GM21576 (cell line): ENCODE measurements at regions not wholly inside any gene's neighbourhood (a gene's known extent, or its start where the extent isn't known, plus 50 kb on each side); places are given as distances from the start of the nearest gene placed in this dataset.
"Not testable (repeated sequence)": the region's sequence is repeated elsewhere in the genome, so short reads cannot be mapped to it uniquely, and the experiment has no call there.

Experiments
- ATAC-seq: cut with Tn5 transposase; IDR thresholded peaks from one replicate; pipeline ENCODE4 v1.9.1; 2021; ENCODE audit warnings: mild to moderate bottlenecking, moderate library complexity; ENCODE audit not compliant: unreplicated experiment

DNA sequence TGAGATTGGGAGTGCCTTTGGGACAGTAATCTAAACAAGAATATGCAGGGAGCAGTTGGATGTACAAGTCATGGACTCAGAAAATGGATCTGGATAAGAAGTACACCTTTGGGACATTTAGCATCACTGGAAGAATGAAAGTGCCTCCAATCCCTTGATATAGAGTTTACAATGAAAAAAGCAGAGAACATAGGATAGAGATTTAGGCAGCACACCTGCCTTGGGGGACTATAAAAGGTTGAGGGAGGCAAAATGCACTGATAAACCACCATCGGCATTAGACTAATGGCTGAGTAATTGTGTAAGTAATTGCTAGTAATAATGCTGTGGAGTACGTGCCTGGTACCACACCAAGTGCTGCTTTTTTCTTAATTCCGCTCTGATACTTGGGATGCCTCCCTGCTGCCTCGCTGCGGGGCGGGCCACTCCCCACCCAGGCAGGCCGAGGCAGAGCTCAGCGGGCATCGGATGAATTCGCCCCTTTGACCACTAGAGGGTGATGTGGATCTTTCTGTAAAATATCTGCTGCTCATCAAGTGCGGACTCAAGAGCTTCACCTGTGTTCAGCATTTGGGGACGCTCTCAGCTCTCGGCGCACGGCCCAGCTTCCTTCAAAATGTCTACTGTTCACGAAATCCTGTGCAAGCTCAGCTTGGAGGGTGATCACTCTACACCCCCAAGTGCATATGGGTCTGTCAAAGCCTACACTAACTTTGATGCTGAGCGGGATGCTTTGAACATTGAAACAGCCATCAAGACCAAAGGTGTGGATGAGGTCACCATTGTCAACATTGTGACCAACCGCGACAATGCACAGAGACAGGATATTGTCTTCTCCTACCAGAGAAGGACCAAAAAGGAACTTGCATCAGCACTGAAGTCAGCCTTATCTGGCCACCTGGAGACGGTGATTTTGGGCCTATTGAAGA, 99.9 kb downstream of the ANKRD18B start:
- peak; percentile 72 for ATAC-seq

DNA sequence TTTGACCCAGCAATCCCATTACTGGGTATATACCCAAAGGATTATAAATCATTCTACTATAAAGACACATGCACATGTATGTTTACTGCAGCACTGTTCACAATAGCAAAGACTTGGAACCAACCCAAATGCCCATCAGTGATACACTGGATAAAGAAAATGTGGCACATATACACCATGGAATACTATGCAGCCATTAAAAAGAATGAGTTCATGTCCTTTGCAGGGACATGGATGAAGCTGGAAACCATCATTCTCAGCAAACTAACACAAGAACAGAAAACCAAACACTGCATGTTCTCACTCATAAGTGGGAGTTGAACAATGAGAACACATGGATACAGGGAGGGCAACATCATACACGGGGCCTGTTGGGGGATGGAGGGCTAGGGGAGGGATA, 104.3 kb downstream of the ANKRD18B start:
- ATAC-seq: not testable (repeated sequence)

DNA sequence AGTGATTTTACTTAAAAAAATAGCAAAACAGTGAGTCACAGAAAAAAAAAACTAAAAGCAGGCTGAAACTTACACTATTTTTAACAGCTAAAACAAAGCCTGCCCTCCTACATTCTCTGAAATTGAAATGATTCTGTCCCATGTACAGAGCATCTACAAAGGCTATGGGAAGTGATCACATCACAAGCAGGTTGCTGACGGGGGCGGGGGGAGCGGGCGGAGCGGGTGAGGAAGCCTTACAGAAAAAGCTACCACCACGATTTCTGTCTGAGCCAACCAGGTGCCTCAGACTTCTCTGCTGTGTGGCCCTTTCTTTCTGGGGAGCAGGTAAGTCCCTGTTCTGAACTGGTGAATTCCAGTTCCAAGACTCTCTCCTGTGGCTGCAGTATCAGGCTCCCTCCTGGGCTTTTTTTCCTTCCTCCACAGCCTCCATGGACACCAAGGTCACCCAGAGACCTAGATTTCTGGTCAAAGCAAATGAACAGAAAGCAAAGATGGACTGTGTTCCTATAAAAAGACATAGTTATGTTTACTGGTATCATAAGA, 104.9 kb downstream of the ANKRD18B start:
- no peak for ATAC-seq

DNA sequence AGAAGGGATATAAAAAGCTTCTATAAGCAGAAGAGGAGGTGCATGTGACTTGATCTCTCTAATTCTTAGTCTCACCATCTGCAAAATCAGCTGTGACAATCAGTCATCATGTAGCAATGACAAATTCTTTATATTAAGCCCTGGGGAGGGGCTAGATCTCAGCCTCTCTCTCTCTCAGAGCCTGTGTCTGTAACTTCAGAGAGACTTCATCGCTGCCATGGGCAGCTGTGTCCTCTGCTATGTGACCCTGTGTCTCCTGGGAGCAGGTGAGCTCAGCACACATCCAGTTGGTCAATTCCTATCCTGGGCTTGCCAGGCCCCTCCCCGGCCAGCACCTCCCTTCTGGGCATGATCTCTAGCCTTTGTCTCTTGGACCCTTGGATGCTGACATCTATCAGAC, 109.6 kb downstream of the ANKRD18B start:
- no peak for ATAC-seq

DNA sequence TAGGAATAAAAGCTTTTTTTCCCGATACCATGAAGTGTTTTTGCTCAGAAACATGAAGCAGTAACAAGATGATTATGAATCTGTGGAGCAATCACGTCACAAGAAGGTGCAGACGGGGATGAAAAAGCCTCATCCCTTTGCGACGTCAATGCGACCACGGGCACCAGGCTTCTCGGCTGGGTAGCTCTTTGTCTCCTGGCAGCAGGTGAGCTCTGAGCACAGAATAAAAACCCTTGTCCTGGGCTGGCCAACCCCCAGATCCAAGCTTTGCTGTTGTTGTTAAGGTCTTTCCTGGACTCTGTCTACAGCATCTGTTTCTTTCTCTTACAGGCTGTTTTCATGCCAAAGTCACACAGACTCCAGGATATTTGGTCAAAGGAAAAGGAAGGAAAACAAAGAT, 113.8 kb downstream of the ANKRD18B start:
- no peak for ATAC-seq

DNA sequence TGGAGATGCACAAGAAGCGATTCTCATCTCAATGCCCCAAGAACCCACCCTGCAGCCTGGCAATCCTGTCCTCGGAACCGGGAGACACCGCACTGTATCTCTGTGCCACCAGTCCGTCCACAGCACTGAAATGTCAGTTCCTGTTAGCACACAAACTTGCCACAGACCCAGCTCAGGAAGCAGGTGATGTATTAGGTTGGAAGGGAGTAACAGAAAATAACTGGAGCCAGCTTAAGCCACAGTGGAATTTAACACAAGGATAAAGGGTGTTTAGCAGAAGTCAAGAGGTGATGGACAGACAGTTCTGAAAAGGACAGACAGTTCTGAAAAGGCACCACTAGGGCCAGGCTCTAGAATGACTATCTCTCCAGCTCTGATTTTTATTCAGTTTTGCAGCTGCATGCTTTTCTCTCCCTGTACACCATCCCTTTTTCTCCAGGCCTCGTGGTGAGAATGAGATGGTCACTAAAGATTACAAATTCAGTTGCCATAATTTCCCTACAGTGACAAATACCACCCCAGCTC, 114.4 kb downstream of the ANKRD18B start:
- ATAC-seq: no peak

DNA sequence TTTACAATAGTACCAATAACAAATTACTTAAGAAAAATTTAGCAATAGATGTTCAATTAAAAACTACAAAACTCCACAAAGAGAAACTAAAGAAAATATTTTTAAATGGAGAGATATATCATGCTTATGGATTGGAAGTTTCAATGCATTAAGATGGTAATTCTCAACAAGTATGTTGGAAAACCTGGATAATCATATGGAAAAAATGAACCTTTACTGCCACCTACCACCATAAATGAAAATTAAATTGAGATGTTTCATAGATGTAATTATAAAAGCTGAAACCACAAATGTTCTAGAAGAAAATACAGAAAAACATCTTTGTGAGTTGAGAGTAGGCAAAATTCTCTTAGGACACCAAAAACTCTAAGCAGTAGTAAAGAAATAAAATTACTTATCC, 121.7 kb downstream of the ANKRD18B start:
- no peak for ATAC-seq

DNA sequence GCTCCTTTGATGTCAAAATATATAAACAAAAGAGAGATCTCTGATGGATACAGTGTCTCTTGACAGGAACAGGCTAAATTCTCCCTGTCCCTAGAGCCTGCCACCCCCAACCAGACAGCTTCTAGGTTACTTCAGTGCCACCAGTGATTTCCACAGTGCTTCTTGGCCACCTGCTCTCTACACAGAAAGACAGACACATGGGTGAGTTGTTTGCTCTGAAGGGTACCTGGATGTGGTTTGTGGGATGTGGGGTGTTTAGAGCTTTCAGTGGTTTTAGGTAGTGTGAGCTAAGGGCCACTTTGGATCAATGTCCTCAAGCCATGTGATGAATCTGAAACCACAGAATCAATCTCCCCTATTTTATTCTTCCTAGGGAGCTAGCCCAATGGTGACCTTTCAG, 125.4 kb downstream of the ANKRD18B start:
- no peak for ATAC-seq

DNA sequence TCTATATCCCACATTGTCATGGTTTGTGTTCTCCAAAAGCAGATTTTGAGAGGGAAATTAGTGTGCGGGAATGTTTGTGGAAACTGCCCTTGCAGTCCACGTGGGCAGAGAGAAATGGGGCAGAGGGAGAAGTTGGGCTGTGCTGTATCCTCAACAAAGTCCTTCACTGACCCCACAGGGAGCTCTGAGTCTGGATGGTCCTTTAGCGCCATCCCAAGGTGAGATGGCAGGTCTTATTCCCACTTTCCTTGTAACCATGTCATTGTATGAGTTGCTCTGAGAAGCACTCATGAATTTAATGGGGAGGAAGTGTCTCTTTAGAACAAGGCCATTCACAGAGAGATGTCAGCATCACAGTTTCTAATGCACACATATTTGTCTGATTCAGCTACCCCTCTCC, 127.1 kb downstream of the ANKRD18B start:
- ATAC-seq: no peak

DNA sequence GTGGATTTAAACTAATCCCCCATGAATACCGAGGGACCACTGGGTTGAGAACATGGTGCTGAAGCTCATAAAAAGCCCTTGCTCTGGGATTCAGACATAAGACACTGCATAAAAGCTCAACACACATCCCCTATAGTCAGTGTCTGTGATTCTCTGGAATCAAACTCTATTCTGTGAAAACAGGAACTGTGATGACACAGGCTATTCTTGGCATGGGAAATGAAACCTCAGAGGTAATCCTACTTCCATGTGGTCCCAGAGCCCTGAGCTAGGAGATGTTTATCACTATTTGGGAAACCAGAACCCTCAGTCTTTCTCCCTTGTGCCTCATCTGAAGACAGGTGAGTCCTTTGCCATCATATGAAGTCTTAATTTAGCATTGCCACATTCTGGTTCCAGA, 135.4 kb upstream of the PRSS3 start:
- no peak for ATAC-seq

DNA sequence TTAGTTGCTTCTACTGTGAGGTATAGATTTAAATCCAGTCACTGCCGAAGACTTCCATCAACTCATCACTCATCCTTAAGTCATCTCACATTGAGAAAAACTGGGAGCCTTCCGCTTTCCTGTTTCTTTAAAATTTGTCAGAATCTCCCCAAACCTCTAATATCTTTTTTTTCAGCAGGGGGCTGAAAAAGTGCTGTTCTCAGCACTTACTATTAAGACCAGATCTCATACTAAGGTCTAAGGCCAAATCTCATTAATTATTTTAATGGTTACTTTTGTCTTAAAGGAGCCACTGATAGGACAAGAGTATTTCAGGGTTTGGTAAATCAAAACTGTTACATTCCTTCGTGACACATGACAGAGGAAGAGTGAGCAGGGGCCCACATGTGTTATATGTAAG, 134.6 kb upstream of the PRSS3 start:
- no peak for ATAC-seq

DNA sequence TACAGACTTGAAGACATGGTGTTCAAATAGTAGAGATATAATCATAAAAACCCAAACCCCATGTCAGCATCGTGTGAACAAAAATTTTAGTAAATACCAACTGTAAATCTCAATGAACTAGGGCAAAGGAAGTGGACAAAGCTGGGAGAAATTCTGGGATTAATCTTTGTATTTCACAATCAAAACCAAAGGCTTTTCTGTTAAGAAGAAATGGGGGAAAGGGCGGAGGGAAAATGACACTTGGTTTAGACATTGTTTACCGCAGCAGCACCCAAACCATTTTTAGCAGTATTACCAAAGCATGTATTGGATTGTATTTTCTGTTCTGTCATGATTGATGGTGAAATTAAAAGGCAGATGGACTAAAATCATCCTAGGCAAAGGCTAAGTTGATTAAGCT, 134.2 kb upstream of the PRSS3 start:
- ATAC-seq: no peak

DNA sequence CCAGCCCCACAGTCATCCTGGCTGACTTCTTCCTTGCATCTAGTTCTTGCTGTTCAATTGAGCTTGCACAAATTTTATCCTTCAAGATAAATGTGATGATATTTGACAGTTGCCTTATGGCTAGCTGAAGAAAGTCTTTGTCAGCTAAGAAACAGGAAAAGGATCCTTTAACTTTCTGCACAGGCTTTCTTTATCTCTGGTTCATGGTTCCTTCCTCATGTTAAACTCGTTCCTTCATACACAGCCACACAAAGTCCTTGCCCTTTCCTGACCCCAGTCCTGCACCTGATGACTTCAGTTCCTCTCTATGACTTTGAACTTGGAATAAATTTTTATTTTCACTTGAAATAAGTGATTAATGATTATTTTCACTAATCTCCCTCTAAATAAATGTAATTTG, 132.5 kb upstream of the PRSS3 start:
- no peak for ATAC-seq

DNA sequence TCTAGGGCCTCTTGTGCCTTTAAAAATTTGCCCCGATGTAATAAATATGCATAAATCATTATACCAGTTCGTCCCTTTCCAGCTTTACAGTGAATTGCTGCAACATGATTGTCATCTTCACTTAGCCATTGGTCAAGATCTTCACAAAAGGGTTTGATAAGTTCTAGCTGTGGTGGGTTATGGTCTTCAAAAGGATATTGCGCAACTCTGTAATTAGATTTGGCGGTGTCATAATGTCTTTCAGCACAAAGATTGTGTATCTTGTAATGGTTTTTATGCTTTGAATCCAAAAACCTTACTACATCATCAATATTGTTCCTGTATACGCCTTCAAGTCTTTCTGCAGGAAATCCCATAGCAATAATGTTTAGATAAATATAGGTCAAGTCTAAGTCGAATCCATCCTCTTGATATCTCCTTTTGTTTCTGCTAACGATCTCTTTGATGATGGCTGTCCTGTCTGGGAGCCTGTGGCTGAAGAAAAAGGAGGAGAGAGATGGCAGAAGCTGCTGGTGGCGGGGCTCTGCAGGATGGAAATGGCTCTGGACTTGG, 119.1 kb upstream of the PRSS3 start:
- not testable (repeated sequence) for ATAC-seq

DNA sequence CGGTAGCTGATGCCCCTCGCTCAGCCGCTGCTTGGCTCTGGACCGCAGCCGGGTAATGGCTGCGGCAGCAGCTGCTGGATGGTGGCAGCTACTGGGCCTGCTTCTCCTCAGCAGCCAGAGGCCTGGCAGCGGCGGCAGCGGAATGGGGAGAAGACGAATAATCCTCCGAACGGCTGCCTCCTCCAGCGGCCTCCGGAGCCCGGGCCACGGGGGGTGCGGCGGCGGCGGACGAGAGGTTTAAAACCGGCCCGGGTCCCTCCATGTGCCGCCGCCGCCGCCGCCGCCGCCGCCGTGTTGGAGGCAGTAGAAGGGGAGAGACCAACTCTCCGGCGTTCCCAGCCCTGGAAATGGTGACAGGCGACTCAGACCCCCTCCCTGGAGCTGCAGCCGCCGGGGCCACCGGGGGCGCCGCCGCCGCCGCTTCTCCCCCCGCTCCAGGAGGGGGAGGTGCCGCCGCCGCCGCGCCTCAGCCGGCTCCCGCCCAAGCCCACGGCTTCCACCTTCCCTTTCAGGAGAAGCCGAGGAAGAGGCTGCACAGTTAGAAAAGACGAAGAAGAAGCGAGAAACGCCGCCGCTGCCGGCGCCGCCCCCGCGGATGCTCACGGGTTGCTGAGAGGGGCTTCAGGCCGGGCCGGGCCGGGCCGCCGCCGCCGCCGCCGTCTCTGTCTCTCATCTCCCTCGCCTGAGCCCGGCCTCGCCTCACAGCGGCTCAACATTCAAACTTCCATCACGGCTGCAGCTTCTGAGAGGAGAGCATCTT, 118.4 kb upstream of the PRSS3 start:
- ATAC-seq: no peak

DNA sequence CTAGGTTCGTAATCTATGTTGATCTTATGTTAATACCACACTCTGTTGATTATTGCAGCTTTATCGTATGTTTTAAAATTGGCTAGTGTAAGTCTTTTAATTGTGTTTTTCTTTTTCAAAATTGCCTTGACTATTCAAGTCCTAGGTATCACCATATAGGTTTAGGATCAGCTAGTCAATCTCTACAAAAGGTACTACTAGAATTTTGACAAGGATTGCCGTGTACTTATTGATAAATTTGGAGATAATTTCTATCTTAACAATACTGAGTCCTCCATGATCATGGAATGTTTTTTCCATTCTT, 117.9 kb upstream of the PRSS3 start:
- ATAC-seq: no peak

DNA sequence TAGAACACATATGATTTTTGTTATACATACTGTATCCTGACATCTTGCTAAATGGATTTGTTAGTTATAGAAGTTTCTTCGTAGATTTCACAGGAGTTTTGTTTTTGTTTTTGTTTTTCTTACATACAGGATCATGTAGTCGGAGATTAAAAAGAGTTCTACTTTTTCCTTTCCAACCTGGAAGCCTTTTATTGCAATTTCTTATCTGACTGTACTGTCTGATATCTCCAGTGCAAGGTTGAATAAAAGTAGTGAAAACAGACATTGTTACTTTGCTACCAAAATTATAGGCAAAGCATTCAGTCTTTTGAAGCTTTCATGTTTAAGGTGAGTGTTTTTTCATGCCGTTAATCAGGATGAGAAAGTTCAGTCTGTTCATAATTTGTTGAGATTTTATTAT, 117.4 kb upstream of the PRSS3 start:
- no peak for ATAC-seq

DNA sequence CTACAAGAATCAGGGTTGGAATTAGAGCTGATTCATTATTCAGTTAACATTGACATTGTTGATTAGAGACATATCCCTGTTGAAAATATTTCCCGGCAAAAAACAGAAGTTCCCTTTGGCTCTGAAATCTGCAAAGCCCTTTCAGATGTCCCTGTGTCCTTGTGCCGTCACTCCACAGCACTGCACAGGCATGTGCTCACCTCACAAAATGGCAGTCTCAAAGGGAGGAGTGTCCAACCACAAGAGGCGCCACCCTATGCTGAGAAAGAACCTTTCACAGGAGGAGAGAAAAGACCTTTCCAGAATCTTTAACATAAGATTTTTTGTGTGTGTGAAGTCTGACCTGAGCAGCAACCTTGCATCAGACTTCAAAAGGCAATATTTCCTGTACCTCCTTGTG, 112.8 kb upstream of the PRSS3 start:
- no peak for ATAC-seq

DNA sequence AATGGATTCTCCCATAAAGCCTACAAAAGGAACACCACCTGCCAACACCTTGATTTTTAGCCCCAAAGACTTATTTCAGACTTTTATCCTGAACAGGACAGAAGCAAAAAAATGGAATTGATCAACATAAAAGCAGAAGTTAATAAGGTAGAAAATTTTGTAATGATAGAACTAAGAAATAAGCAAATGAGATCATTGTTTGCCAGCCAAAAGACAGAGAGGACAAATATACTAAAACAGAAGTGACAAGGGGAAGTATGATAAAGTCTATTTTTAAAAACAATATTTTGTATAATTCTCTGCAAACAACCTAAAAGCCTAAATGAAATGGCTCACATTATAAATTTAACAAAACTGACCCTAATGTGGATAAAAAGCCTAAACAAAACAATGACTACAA, 110.5 kb upstream of the PRSS3 start:
- ATAC-seq: no peak

DNA sequence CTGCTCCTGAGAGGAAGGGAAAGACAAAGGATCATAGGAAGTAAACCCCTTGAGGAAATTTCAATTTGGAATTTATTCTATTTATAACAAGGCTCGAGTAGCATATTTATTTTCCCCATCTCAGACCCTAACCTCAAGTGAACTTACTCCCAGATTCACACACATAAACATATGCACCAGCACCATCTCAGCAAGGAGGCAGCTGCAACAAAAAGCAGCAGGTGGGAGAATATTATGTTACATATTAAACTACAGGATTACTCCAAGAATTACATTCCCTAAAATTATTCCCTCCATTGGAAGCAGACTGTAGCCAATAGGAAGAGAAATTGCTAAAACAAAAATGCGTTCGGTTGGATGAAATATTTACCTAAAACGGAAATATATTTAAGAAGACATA, 108.4 kb upstream of the PRSS3 start:
- no peak for ATAC-seq

DNA sequence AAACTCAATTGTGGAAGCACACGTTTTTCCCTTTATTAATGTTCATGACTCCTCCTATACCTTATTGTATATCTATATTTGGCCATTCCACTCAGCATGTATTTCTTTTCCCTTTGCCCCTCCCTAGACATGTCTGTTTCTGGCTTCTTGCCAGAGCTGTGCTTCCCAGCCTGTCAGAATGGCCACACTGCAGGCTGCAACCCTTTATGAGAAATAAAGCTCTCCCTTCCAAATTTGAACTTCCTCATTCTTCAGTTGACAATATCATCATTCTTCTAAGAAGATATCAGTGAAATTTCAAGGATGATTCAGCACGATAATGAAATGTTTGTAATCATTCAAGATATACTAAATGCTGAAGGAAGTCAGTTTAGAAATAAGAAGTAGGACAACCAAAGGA, 107.6 kb upstream of the PRSS3 start:
- no peak for ATAC-seq
